ENCODE measurements at regions not wholly inside any gene's neighbourhood (a gene's known extent, or its start where the extent isn't known, plus 50 kb on each side); places are given as distances from the start of the nearest gene placed in this dataset.
A peak's percentile ranks its signal among the peaks of the same experiment; 100 is the strongest.

- TF ChIP-seq GMEB1 (CRISPR knock-in tag; IDR thresholded peaks at IDR 0.05; ENCODE audit: borderline replicate concordance): peak; percentile 62; the same call in 1 of the 2 replicates
- TF ChIP-seq ZNF543 (CRISPR knock-in tag; IDR thresholded peaks at IDR 0.05): peak; percentile 88
- TF ChIP-seq FOXA3 (CRISPR knock-in tag; IDR thresholded peaks at IDR 0.05): peak; percentile 98
- no peak for TF ChIP-seq FOXM1 (CRISPR knock-in tag; IDR thresholded peaks at IDR 0.05)
- no peak for TF ChIP-seq CERS6 (CRISPR knock-in tag; IDR thresholded peaks at IDR 0.05)
- peak; percentile 99 for TF ChIP-seq CEBPG (CRISPR knock-in tag; IDR thresholded peaks at IDR 0.05)
- no peak for TF ChIP-seq CSRNP1 (CRISPR knock-in tag; IDR thresholded peaks at IDR 0.05)
- TF ChIP-seq SNRNP70 (IDR thresholded peaks at IDR 0.05; ENCODE audit: low read depth, low read length): no peak
- peak; percentile 94; the same call in 1 of the 2 replicates for TF ChIP-seq ZNF747 (CRISPR knock-in tag; IDR thresholded peaks at IDR 0.05; ENCODE audit: borderline replicate concordance)
- peak; percentile 97 for TF ChIP-seq TARDBP (CRISPR knock-in tag; IDR thresholded peaks at IDR 0.05)
- TF ChIP-seq CCAR2 (optimal IDR thresholded peaks at IDR 0.05; ENCODE audit: low read depth, low read length): peak; percentile 85
- peak; percentile 100 for TF ChIP-seq SOX5 (CRISPR knock-in tag; IDR thresholded peaks at IDR 0.05; ENCODE audit: borderline replicate concordance)
- no peak for TF ChIP-seq ZNF672 (CRISPR knock-in tag; IDR thresholded peaks at IDR 0.05)
- TF ChIP-seq HOXA9 (CRISPR knock-in tag; IDR thresholded peaks at IDR 0.05; ENCODE audit: borderline replicate concordance): no peak
- TF ChIP-seq ZNF577 (CRISPR knock-in tag; IDR thresholded peaks at IDR 0.05; ENCODE audit: borderline replicate concordance, low read depth): no peak
- peak; percentile 99 for TF ChIP-seq ZBTB7B (CRISPR knock-in tag; IDR thresholded peaks at IDR 0.05)
- TF ChIP-seq ELF1 (CRISPR knock-in tag; IDR thresholded peaks at IDR 0.05): peak; percentile 79
- TF ChIP-seq ZFP90 (CRISPR knock-in tag; IDR thresholded peaks at IDR 0.05; ENCODE audit: borderline replicate concordance): peak; percentile 50; the same call in 1 of the 2 replicates
- TF ChIP-seq TRIM24 (CRISPR knock-in tag; IDR thresholded peaks at IDR 0.05): peak; percentile 99
- TF ChIP-seq RFXANK (CRISPR knock-in tag; IDR thresholded peaks at IDR 0.05): no peak
- TF ChIP-seq XBP1 (CRISPR knock-in tag; IDR thresholded peaks at IDR 0.05): peak; percentile 65; the same call in 1 of the 2 replicates
- TF ChIP-seq KLF11 (CRISPR knock-in tag; IDR thresholded peaks at IDR 0.05): no peak
- TF ChIP-seq SMARCC2 (IDR thresholded peaks at IDR 0.05): peak; percentile 58
- TF ChIP-seq ZNF260 (CRISPR knock-in tag; IDR thresholded peaks at IDR 0.05; ENCODE audit: borderline replicate concordance, low read depth): no peak
- no peak; the same call in none of the 2 replicates for TF ChIP-seq FOXC1 (CRISPR knock-in tag; IDR thresholded peaks at IDR 0.05; ENCODE audit: borderline replicate concordance)
- peak; percentile 98 for TF ChIP-seq ZNF510 (CRISPR knock-in tag; IDR thresholded peaks at IDR 0.05; ENCODE audit: low read depth)
- TF ChIP-seq CHD2 (IDR thresholded peaks at IDR 0.05; ENCODE audit: low read depth, low read length): no peak
- TF ChIP-seq ZNF17 (CRISPR knock-in tag; IDR thresholded peaks at IDR 0.05): no peak
- TF ChIP-seq ZNF556 (CRISPR knock-in tag; IDR thresholded peaks at IDR 0.05; ENCODE audit: borderline replicate concordance): peak; percentile 97; the same call in 1 of the 2 replicates
Observed at GRCh38 chr6:167733740-167734661, 92.7 kb upstream of the AFDN start (continued).
